HFF-Myc (cell line): ENCODE measurements at regions not wholly inside any gene's neighbourhood (a gene's known extent, or its start where the extent isn't known, plus 50 kb on each side); places are given as distances from the start of the nearest gene placed in this dataset.

Source experiments
- DNase-seq: peaks from one replicate; pipeline ENCODE4 v3.0.0-alpha.2; 2011; ENCODE audit warnings: low read depth; ENCODE audit errors: extremely low read depth
- H3K4me3 ChIP-seq: replicated peaks from 2 replicates; pipeline ENCODE4 v1.5.1; 2011; ENCODE audit warnings: low read depth, mild to moderate bottlenecking, control low read depth, low read length
- CTCF ChIP-seq: IDR thresholded peaks from 2 replicates; pipeline ENCODE4 v1.5.1; 2012; ENCODE audit warnings: mild to moderate bottlenecking, low read depth, low read length, control low read depth; ENCODE audit errors: missing control alignments

- TF ChIP-seq CTCF, result no peak
- no peak for DNase-seq
- no peak overlapping the region for H3K4me3 ChIP-seq
These were observed 144.2 kb downstream of the HLX start for GRCh38 chr1:221023482-221023881.

GRCh38 chr1:221025501-221025900, 146.3 kb downstream of the HLX start:
- TF ChIP-seq CTCF, result no peak
- no peak overlapping the region for H3K4me3 ChIP-seq
- DNase-seq, result no peak

GRCh38 chr1:221025956-221026355, 146.7 kb downstream of the HLX start:
- no peak overlapping the region for H3K4me3 ChIP-seq
- DNase-seq, result no peak
- TF ChIP-seq CTCF, result no peak

GRCh38 chr1:221029981-221030649, 150.9 kb downstream of the HLX start:
- DNase-seq, result no peak
- TF ChIP-seq CTCF, result no peak
- no peak overlapping the region for H3K4me3 ChIP-seq

GRCh38 chr1:221030990-221031389, 151.7 kb downstream of the HLX start:
- TF ChIP-seq CTCF, result no peak
- no peak for DNase-seq
- H3K4me3 ChIP-seq, result no peak overlapping the region

GRCh38 chr1:221031458-221032203, 152.4 kb downstream of the HLX start:
- H3K4me3 ChIP-seq, result no peak overlapping the region
- TF ChIP-seq CTCF, result no peak
- DNase-seq, result no peak
